ENCODE measurements at regions not wholly inside any gene's neighbourhood (a gene's known extent, or its start where the extent isn't known, plus 50 kb on each side); places are given as distances from the start of the nearest gene placed in this dataset.
"Not testable (repeated sequence)": the region's sequence is repeated elsewhere in the genome, so short reads cannot be mapped to it uniquely, and the experiment has no call there.

GRCh38 chr1:146401281-146401825 lies 172.5 kb upstream of the NOTCH2NLA start:
- not testable (repeated sequence) for H3K36me3 ChIP-seq; H3K9me3 ChIP-seq; DNase-seq (ENCODE audit: low spot score); H3K27me3 ChIP-seq (replicated peaks; ENCODE audit: insufficient read depth); H3K4me1 ChIP-seq (ENCODE audit: control insufficient read depth in 1 of 2, low read depth in 2 of 2); ATAC-seq (ENCODE audit: insufficient number of reproducible peaks, low FRiP score, low read depth); H3K27ac ChIP-seq; H3K4me3 ChIP-seq
- TF ChIP-seq CTCF (IDR thresholded peaks at IDR 0.05) = peak; percentile 53

DNA sequence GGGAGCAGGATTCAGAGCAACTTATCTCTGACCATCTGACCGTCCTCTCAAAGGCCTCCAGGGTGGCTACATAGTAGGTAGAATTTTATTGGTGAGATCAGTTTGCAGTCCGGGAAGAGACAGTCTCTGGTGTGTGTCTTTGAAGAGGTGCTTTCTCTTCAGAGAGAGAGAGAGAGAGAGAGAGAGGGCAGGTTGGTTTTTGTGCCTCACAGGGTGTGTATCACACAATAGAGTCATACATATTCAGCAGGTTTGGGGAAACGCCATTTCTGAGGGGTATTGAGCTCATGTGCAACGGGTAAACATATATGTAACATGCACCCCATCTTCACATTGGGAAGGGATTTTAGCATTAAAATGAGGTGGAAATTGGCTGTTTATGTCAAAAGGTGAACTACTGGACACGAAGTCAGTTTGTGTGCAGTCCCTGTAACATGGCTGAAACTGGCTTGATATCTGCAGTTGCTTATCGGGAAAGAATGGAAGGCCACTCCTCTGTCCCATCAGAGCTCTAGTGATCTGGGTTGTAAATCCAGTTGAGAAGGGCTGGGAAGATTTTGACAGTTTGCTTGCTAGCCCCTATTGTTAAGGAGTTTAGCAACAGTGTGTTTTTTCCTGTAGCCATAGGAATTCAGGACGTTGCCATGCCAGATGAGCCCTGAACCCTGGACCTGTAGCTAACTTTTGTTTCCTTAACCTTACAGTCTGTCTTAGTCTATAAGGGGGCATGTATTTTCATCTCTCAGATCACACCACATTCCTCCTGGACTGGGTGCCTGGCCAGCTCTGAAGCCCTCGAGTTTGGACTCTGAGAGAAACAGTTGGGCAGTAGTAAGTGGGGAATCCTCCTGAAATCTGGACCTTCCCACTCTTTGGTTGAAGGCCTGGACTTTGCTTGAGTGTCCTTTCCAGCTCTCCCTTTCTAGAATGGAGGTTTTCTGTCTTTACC lies 171.6 kb upstream of the NOTCH2NLA start:
- ATAC-seq (ENCODE audit: insufficient number of reproducible peaks, low FRiP score, low read depth); H3K27me3 ChIP-seq (replicated peaks; ENCODE audit: insufficient read depth); DNase-seq (ENCODE audit: low spot score); H3K4me3 ChIP-seq; H3K4me1 ChIP-seq (ENCODE audit: control insufficient read depth in 1 of 2, low read depth in 2 of 2); H3K9me3 ChIP-seq; H3K36me3 ChIP-seq; H3K27ac ChIP-seq: not testable (repeated sequence)

DNA sequence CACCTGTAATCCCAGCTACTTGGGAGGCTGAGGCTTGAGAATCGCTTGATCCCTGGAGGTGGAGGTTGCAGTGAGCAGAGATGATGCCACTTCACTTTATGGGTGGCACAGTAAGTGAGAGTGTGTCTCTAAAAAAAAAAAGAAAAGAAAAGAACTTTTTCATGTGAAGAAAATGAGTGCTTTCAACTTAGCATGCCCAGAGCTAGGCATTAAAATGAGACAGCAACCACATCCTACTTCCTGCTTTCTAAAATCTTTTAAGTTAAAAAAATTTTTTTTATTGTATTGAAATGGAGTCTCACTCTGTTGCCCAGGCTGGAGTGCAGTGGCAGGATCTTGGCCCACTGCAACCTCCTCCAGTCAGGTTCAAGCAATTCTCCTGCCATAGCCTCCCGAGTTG lies 170.4 kb upstream of the NOTCH2NLA start:
- not testable (repeated sequence) for H3K27me3 ChIP-seq (replicated peaks; ENCODE audit: insufficient read depth); ATAC-seq (ENCODE audit: insufficient number of reproducible peaks, low FRiP score, low read depth); H3K9me3 ChIP-seq

GRCh38 chr1:146396801-146397200 lies 168.0 kb upstream of the NOTCH2NLA start:
- DNase-seq (ENCODE audit: low spot score); H3K4me3 ChIP-seq; H3K27me3 ChIP-seq (replicated peaks; ENCODE audit: insufficient read depth); H3K4me1 ChIP-seq (ENCODE audit: control insufficient read depth in 1 of 2, low read depth in 2 of 2); H3K9me3 ChIP-seq; ATAC-seq (ENCODE audit: insufficient number of reproducible peaks, low FRiP score, low read depth); H3K36me3 ChIP-seq; H3K27ac ChIP-seq: not testable (repeated sequence)

More for the DNA sequence above, 170.4 kb upstream of the NOTCH2NLA start:
- H3K36me3 ChIP-seq; H3K4me1 ChIP-seq (ENCODE audit: control insufficient read depth in 1 of 2, low read depth in 2 of 2); H3K27ac ChIP-seq; DNase-seq (ENCODE audit: low spot score); H3K4me3 ChIP-seq: not testable (repeated sequence)

GRCh38 chr1:146396242-146396641 lies 167.4 kb upstream of the NOTCH2NLA start:
- H3K9me3 ChIP-seq; H3K4me3 ChIP-seq; H3K27me3 ChIP-seq (replicated peaks; ENCODE audit: insufficient read depth); DNase-seq (ENCODE audit: low spot score); H3K36me3 ChIP-seq; H3K4me1 ChIP-seq (ENCODE audit: control insufficient read depth in 1 of 2, low read depth in 2 of 2); H3K27ac ChIP-seq; ATAC-seq (ENCODE audit: insufficient number of reproducible peaks, low FRiP score, low read depth): not testable (repeated sequence)

GRCh38 chr1:146393796-146394195 lies 165.0 kb upstream of the NOTCH2NLA start:
- not testable (repeated sequence) for DNase-seq (ENCODE audit: low spot score); H3K4me3 ChIP-seq; H3K9me3 ChIP-seq; H3K4me1 ChIP-seq (ENCODE audit: control insufficient read depth in 1 of 2, low read depth in 2 of 2); H3K36me3 ChIP-seq; ATAC-seq (ENCODE audit: insufficient number of reproducible peaks, low FRiP score, low read depth); H3K27me3 ChIP-seq (replicated peaks; ENCODE audit: insufficient read depth); H3K27ac ChIP-seq

DNA sequence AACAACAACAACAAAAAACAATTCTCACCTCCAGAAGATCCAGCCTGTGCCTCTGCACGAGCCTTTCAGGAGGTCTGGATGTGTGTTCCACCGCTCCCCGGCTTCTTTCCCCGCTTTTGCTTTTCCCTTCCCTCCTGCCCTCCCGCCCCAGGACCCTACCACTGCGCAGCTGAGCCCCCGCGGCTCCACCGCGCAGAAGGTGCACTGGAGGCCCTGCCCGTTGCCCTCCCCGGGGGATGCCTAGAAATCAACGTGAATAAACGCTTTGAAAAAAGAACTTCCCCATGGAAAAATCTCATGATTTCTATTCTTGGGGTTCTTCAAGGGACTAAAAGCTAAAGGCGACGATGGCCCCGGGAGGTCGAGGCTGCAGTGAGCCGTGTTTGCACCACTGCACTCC lies 164.3 kb upstream of the NOTCH2NLA start:
- ATAC-seq (ENCODE audit: insufficient number of reproducible peaks, low FRiP score, low read depth); DNase-seq (ENCODE audit: low spot score); H3K27me3 ChIP-seq (replicated peaks; ENCODE audit: insufficient read depth); H3K4me3 ChIP-seq; H3K9me3 ChIP-seq; H3K27ac ChIP-seq; H3K4me1 ChIP-seq (ENCODE audit: control insufficient read depth in 1 of 2, low read depth in 2 of 2); H3K36me3 ChIP-seq: not testable (repeated sequence)

DNA sequence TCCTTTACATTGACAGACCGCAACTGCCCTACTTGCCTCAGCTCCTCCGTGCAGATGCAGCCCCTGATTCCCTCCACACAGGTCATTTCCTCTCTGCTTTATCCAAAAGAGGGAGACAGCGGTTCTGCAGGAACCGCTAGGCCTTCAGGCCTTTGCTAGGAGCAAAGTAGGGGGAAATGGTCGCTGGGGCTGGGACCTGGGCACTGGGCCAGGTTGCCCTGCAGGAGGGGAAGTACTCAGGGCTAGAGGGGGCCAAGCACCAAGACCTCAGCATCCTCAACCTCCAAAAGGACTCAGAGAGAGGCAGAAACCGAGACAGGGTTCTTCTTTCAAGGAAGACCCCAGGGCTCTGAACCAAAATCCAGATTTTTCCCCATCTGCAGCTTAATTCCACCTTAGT lies 160.4 kb upstream of the NOTCH2NLA start:
- not testable (repeated sequence) for H3K36me3 ChIP-seq; ATAC-seq (ENCODE audit: insufficient number of reproducible peaks, low FRiP score, low read depth); H3K4me1 ChIP-seq (ENCODE audit: control insufficient read depth in 1 of 2, low read depth in 2 of 2); H3K27ac ChIP-seq; H3K9me3 ChIP-seq; H3K4me3 ChIP-seq; H3K27me3 ChIP-seq (replicated peaks; ENCODE audit: insufficient read depth); DNase-seq (ENCODE audit: low spot score)

GRCh38 chr1:146387750-146388469 lies 159.1 kb upstream of the NOTCH2NLA start:
- H3K36me3 ChIP-seq; H3K27me3 ChIP-seq (replicated peaks; ENCODE audit: insufficient read depth); DNase-seq (ENCODE audit: low spot score); H3K4me1 ChIP-seq (ENCODE audit: control insufficient read depth in 1 of 2, low read depth in 2 of 2); H3K4me3 ChIP-seq; H3K9me3 ChIP-seq: not testable (repeated sequence)
- ATAC-seq (ENCODE audit: insufficient number of reproducible peaks, low FRiP score, low read depth) = peak; percentile 8
- H3K27ac ChIP-seq = peak overlapping the region in 1 of 2 donors; percentile 95

DNA sequence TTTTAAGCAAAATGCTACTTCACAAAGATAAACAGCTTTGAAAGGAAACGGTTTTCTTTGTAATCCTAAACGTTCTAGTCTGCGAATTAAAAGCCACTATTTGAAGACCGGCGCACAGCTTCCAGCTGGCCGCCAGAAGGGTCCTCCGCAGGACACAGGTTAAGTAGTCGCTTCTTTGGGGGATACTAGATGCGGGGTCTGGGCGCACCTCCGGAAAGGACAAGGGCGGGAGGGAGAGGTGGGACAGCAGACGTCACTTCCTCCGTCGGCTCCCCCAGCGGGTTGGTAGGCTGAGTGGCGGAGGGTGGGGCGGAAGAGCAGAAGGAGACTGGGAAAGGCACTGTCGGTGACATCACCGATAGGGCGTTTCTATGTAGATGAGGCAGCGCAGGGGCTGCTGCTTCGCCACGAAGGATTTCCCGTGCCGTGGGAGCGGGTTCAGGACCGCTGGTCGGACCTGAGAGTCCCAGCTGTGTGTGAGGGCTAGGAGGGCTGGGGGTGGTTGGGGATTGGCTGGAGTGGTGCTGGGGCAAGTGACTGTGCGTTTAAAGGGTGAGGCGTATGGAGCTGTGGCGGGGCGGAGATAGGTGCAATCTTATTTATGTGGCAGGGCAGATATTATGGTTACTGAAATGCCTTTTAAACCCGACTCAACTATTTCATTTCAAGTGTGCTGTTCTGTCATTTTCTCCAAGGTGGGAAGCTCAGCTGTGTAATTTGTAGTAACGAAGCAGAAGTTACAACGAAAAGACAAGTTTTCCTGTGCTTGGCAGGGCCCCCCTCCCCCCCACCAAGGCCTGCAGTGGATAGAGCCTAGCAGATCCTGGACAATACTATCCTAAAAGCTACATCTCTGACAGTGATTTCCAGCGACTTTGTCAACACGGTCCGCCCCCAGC lies 158.3 kb upstream of the NOTCH2NLA start:
- not testable (repeated sequence) for H3K27me3 ChIP-seq (replicated peaks; ENCODE audit: insufficient read depth); DNase-seq (ENCODE audit: low spot score); H3K4me1 ChIP-seq (ENCODE audit: control insufficient read depth in 1 of 2, low read depth in 2 of 2); H3K9me3 ChIP-seq; H3K36me3 ChIP-seq
- Histone ChIP-seq H3K27ac (peak overlapping the region; percentile 95), H3K4me3 (peak overlapping the region; percentile 76)
- peak; percentile 93 for ATAC-seq (ENCODE audit: insufficient number of reproducible peaks, low FRiP score, low read depth)

Measured in thoracic aorta (tissue), 2 donors.